Activated naive CD4-positive, alpha-beta T cell treated with Interleukin-2 at 50 U/mL for 16 hours (primary cell): ENCODE measurements at regions not wholly inside any gene's neighbourhood (a gene's known extent, or its start where the extent isn't known, plus 50 kb on each side); places are given as distances from the start of the nearest gene placed in this dataset.

Experiments used
- DNase-seq: peaks from one replicate; pipeline ENCODE4 v3.0.0-alpha.2; 2020

- no peak for DNase-seq
Observed at GRCh38 chr3:177973241-177973840, 562.9 kb upstream of the KCNMB2 start.

DNA sequence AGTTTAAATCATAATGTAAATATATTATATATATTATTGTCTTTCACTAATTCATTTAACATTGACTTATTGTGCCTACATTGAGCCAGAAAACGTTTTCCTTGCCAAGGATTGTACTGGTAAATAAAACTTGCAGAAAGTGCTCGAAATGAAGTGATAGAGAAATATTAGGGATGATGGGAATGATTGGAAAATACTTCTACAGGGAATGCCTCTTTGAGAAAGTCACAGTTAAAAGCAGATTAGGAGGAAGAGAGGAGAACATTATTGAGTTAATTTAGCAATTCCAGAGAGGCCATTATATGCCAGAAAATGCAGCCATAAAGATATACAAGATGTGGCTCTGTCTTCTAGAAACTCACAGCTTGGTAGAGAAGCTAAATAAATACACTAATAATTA, 560.0 kb upstream of the KCNMB2 start:
- DNase-seq: no peak

- no peak for DNase-seq
Observed at GRCh38 chr3:177976866-177977265, 559.4 kb upstream of the KCNMB2 start.

- no peak for DNase-seq
Observed at GRCh38 chr3:177977381-177978158, 558.7 kb upstream of the KCNMB2 start.

DNA sequence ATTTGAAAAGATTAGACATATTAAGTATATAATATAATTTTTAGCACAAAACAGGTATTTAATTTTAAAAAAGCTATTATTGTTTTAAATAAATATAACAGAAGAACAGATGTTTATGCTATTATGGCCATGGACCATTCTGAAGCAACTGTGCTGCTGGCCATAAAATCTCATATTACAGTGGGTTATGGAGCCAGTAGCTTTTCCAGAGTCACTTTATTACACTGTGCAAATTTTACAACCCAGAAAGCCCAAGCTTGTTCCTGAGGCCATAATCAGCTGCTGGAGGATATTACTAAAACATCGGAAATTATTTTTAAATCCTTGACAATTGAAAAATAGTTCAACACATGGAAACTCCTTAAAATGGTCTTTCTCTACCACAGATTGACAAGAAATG, 557.3 kb upstream of the KCNMB2 start:
- no peak for DNase-seq

DNA sequence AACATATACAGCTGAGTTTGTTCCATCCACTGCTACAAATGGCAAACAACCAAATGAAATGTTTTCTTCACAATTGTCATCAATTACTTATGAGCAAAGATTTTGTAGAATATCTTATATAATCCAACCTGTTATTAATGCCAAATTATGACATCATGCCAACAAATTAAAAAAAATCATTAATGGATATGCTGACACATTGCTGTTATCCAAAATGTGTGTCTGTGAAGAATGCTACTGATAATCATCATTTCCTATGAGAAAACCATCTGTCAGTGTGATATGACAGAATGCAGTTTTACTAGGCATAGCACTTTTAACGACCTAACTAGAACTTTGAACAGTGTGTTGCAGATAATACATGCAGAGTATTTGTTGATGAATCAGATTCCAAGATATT, 556.5 kb upstream of the KCNMB2 start:
- no peak for DNase-seq

DNA sequence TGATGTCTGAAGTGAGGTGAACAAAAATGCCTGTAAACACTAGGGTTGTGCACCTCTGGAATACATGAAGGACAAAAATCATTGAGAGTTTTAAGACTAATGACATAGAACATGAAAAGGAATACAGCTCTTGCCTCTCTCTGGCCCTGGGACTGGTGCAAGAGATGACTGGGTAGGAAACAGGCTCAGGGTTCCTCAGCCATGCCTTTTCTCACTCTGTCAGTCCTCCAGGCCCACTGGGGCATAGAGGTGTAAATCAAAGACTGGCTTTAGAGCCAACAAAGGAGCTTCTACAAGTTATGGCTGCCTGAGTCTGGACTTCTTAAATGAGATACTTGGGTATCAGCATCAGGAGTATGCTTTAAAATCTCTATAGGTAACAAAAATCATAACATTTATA, 554.7 kb upstream of the KCNMB2 start:
- DNase-seq: no peak

DNA sequence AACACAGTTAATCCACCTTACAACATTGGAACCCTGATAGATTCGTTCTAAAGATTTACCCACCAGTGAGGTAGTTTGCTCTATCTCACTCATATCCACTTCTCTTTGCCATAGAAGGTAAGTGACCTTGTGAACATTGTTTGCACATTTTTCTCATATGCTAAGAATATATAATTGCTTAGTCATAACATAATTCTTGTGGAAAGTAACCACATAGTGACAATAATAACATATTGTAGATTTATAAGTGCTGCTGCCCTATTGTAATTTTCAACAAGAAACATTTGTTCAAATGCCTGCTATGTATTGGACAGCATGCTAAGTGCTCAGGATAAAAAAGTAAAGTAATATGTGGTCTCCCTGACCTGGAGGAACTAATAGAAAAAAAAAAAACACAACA, 554.2 kb upstream of the KCNMB2 start:
- DNase-seq: no peak

- DNase-seq: no peak
Observed at GRCh38 chr3:177983320-177983719, 552.9 kb upstream of the KCNMB2 start.

DNA sequence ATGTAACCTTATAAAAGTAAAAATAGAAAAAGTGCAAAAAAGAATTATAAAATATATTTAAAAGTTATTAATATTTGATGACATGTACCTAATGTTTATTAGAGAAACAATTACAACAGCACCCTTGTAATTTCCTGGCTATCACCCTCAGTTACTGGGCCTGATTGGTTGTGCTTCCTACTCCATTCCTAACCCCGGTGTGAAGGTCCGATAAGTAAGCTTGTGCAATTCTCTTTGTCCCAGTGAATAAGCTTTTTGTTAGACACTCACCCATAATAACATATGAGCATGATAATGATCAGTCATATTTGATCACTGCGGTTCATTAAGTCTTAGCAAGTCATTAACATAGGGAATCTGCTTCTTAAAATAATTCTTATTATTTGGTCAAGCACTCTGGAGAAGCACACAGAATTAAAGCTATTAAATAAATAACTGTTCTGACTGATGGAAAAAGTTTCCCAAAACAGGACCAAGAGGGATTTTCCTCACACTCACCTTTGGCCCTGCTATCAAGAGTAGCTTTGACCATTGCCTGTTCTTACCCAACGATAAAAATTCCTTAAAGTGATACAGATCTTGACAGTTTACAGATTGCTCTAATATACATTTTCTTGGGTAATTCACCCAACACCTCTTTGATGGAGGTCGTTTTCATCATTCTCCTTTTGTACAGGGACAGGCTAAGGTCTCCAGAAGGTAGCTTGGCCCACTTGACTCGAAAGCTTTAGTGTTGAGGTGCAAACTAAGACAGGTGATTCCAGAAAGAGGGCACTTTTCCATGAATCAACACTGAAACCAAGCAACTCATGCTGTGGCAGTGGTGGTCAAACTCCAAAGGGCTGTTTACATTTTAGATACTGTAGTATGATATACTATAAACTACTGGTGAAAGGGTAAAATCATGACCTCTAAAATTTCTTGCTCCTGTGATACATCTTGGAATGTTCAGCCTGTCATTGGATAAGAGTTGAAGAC, 543.0 kb upstream of the KCNMB2 start:
- DNase-seq: no peak

DNA sequence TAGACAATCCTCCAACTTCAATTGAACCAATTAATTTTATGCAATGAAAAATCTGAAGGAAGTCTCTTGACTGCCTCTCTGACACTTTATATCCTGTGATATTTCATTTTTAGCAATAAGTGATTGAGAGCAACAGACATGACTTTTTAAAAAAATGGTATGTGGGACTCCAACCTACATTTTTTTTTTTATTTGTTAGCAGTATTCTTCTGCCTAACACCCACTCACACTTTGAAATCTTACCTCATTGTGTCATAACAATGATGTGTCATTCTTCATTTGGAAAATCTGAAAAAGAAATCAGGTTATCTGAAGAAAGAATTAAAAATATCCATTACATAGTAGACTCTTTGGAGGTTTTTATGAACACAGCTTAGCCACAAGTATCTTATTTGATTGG, 541.3 kb upstream of the KCNMB2 start:
- no peak for DNase-seq

DNA sequence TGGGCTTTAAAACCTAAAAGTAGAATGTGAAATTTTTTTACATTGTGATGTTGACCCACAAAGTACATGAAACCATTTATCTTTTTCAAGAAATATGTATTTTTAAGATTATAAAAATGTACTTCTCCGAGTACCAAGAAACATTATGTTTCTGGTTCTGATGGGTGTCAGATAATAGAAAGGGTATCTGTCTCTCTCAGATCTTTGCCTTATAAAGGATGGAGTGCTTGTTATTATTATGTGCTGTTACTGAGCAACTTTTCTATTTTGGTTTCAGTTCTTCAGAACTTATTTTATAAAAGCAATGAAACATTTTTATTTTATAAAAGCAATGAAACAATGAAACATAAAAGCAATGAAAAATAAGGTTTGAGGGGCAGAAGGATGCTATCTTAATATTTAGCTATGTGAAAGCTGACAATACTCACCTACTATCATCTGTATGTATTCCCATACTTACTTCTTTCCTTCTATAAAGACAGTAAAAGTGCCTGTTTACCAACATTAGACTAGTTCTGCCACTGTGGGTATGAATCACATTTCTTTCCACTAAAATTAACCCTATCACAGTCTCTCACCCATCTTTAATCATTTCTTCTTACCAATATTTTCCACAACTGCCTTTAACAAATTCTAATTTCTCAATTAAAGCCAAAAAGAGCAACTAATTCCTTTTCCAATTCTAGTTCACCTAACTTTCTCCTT, 540.7 kb upstream of the KCNMB2 start:
- no peak for DNase-seq

DNA sequence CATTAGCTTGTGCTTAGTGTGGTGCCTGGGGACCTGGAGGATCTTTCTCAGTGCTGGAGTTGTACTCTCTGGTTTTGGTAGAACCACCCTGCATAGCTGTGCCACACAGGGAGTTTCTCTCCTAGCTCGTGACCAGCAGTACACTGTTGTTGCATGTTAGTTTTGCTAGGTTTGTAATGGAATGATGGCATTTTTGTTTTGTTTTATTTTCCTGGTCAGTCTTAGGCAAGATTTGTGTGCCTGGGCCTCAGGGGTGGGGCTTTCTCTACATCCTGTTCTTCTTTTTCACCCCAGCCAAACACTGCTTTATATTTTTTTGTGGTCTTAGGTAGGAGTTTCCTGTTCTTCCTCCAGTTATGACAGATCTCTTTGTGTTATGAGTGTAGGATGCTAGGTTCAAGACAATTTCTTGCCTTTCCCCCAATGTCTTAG, 534.5 kb upstream of the KCNMB2 start:
- peak; percentile 25 for DNase-seq

DNA sequence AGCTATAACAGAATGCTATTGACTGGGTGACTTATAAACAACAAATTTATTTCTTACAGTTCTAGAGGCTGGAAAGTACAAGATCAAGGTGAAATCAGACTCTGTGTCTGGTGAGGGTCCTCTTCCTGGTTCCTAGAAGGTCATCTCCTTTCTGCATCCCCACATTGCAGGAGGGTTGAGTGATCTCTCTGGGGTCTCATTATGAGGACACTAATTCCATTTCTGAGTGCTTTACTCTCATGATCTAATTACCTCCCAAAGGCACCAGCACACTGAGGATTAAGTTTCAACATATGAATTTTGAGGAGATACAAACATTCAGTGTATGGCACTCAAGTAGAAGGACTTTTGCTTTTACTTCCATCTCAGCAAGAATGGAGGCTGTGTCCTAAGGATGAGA, 534.1 kb upstream of the KCNMB2 start:
- DNase-seq: no peak

- no peak for DNase-seq
Observed at GRCh38 chr3:178003756-178004155, 532.5 kb upstream of the KCNMB2 start.

- no peak for DNase-seq
Observed at GRCh38 chr3:178005961-178006360, 530.3 kb upstream of the KCNMB2 start.

DNA sequence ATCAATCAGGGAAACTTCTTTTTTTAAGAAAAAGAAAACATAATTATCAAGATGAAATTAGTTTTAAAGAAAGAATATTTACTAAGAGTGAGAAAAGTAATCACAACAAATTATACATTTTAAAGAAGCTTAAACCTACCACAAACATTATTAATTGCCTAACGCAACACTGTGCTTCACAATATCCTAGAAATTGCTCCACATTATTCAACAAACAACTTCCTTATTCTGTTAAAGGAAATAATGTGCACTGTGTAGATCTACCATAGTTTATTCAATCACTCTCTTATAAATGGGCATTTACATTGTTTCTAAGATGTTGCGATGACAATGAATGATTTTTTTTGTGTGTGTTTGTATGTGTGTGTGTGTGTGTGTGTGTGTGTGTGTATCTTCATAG, 525.9 kb upstream of the KCNMB2 start:
- DNase-seq: no peak

DNA sequence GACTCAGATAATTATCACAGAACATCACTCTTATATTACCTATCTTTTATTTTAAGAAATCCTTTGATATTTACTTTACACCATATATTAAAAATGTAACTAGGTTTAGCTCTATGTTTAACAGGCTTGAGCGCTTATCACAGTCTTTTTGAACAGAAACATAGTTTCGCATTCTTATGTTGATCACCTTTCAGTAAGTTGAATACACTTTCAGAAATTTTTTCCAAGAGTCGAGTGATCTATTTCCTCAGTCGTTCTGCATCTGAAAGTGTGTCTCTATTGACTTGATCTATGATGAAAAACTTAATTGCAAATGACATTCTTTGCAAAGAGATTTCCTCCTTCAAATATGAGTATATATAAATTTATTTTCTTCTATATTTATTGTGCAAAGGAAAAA, 516.6 kb upstream of the KCNMB2 start:
- no peak for DNase-seq

- no peak for DNase-seq
Observed at GRCh38 chr3:178022599-178022998, 513.6 kb upstream of the KCNMB2 start.

GRCh38 chr3:178028933-178029332, 507.3 kb upstream of the KCNMB2 start:
- DNase-seq: no peak

GRCh38 chr3:178036451-178037144, 499.6 kb upstream of the KCNMB2 start:
- DNase-seq: no peak

- no peak for DNase-seq
Observed at GRCh38 chr3:178041931-178042330, 494.3 kb upstream of the KCNMB2 start.
